ENCODE measurements at regions not wholly inside any gene's neighbourhood (a gene's known extent, or its start where the extent isn't known, plus 50 kb on each side); places are given as distances from the start of the nearest gene placed in this dataset.

DNA sequence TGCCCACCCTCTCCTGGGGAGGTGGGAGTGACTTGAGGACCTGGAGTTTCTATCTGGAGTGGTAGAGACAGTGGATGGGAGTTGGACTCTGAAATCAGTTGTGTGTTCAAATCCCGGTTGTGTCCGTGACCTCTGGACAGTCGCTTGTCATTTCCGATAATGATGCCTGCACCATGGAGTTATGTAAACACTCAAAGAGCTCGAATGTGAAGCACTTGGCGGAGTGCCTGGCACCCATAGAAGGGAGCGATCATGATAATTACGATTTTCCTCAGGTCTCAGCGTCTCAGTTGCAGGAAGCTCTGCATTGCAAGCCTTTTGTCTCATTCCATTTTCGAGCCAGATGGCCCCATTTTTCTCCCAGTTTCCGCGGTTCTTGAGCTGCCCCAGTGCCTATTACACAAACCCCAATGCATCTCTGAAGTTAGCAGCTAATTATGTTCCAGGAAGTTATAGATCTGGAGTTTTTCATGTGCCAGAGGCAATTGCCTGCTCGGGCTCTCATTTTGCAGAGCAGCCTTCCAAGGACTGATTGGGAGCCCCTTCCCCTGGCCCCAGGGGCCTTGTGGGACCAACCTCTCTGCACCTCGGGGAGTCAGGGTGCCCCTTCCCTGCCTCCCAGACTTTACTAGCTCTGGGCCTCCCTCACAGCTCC is 175.5 kb upstream of the MVB12B start:
- Mint-ChIP-seq H3K27me3 (peaks cover 11% of the 10 kb centered on the region), H3K27ac (no peak overlapping the region), H3K4me3 (no peak overlapping the region), H3K9me3 (ENCODE audit: insufficient read depth) (no peaks in the 10 kb centered on the region), H3K4me1 (peaks cover 7% of the 10 kb centered on the region)
- no peaks in the 10 kb centered on the region for H3K36me3 ChIP-seq (replicated peaks in 1 of 2; ENCODE audit: control extremely low read depth in 1 of 2, control insufficient read depth in 1 of 2, extremely low read depth in 1 of 2, insufficient read depth in 2 of 2, low read length in 1 of 2)
- no peak overlapping the region for H3K27ac ChIP-seq (ENCODE audit: low read length in 2 of 2)
- H4K20me1 ChIP-seq (ENCODE audit: control insufficient read depth, insufficient read depth, low read length, poor library complexity, severe bottlenecking), result no peaks in the 10 kb centered on the region
- no peak overlapping the region for H2AFZ ChIP-seq (ENCODE audit: insufficient read depth, low read depth, low read length, poor library complexity, severe bottlenecking)
- no peaks in the 10 kb centered on the region for H3K79me2 ChIP-seq (ENCODE audit: control insufficient read depth, insufficient read depth, low read length)
- peaks cover 0 to 5% of the 10 kb centered on the region in 2 donors for H3K4me1 ChIP-seq (ENCODE audit: control insufficient read depth in 2 of 2, insufficient read depth in 2 of 2, low read length in 2 of 2)
- ChIA-PET CTCF (interaction anchor here (1.1 kb wide), 1 partner anchor 340 kb away, joined by 4 read pairs; no protein-coding TSS in a partner anchor), POLR2A (no interaction called here)
- H3K4me3 ChIP-seq (ENCODE audit: control extremely low read depth in 1 of 5, extremely low read depth in 1 of 5, insufficient read depth in 1 of 5, low read depth in 2 of 5, low read length in 4 of 5), result no peak overlapping the region
- H3K27me3 ChIP-seq (replicated peaks in 1 of 4; ENCODE audit: control extremely low read depth in 1 of 4, control insufficient read depth in 3 of 4, insufficient read depth in 4 of 4, low read length in 3 of 4), result peaks cover 0 to 11% (median 3%) of the 10 kb centered on the region in 4 experiments
- TF ChIP-seq EZH2 (IDR thresholded peaks at IDR 0.05; ENCODE audit: borderline replicate concordance, insufficient read depth, low read depth, low read length, poor library complexity, severe bottlenecking), result no peak
- WGBS (ENCODE audit: insufficient coverage), result 80% methylated on average over 12 of the region's 14 CpGs
- peaks cover 0 to 2% (median 0%) of the 10 kb centered on the region in 3 donors for H3K9me3 ChIP-seq (ENCODE audit: control extremely low read depth in 1 of 3, control insufficient read depth in 2 of 3, insufficient read depth in 1 of 3, low read length in 2 of 3)
- intact Hi-C loops (cut with micrococcal nuclease), result no loop called here
- DNase-seq (no peak), ATAC-seq (ENCODE audit: low read depth) (no peak)
- no peak overlapping the region for H3K9ac ChIP-seq (ENCODE audit: low read length)
- no peak overlapping the region for H3K4me2 ChIP-seq (replicated peaks; ENCODE audit: low read depth, low read length, poor library complexity, severe bottlenecking)

- POLR2A ChIA-PET, result no interaction called here
- H3K9me3 ChIP-seq (ENCODE audit: control extremely low read depth in 1 of 3, control insufficient read depth in 2 of 3, insufficient read depth in 1 of 3, low read length in 2 of 3), result peaks cover 0 to 2% (median 0%) of the 10 kb centered on the region in 3 donors
- TF ChIP-seq, protein P1, sequence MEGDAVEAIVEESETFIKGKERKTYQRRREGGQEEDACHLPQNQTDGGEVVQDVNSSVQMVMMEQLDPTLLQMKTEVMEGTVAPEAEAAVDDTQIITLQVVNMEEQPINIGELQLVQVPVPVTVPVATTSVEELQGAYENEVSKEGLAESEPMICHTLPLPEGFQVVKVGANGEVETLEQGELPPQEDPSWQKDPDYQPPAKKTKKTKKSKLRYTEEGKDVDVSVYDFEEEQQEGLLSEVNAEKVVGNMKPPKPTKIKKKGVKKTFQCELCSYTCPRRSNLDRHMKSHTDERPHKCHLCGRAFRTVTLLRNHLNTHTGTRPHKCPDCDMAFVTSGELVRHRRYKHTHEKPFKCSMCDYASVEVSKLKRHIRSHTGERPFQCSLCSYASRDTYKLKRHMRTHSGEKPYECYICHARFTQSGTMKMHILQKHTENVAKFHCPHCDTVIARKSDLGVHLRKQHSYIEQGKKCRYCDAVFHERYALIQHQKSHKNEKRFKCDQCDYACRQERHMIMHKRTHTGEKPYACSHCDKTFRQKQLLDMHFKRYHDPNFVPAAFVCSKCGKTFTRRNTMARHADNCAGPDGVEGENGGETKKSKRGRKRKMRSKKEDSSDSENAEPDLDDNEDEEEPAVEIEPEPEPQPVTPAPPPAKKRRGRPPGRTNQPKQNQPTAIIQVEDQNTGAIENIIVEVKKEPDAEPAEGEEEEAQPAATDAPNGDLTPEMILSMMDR (IDR thresholded peaks at IDR 0.05), result no peak
- TF ChIP-seq EZH2 (IDR thresholded peaks at IDR 0.05; ENCODE audit: borderline replicate concordance, insufficient read depth, low read depth, low read length, poor library complexity, severe bottlenecking), result no peak
- Mint-ChIP-seq H3K27ac (no peak overlapping the region), H3K4me1 (peaks cover 2% of the 10 kb centered on the region), H3K9me3 (ENCODE audit: insufficient read depth) (no peaks in the 10 kb centered on the region), H3K4me3 (no peak overlapping the region), H3K27me3 (peaks cover 7% of the 10 kb centered on the region)
- no peak overlapping the region for H2AFZ ChIP-seq (ENCODE audit: insufficient read depth, low read depth, low read length, poor library complexity, severe bottlenecking)
- H3K4me1 ChIP-seq (ENCODE audit: control insufficient read depth in 2 of 2, insufficient read depth in 2 of 2, low read length in 2 of 2), result no peaks in the 10 kb centered on the region
- H3K4me2 ChIP-seq (replicated peaks; ENCODE audit: low read depth, low read length, poor library complexity, severe bottlenecking), result no peak overlapping the region
- H4K20me1 ChIP-seq (ENCODE audit: control insufficient read depth, insufficient read depth, low read length, poor library complexity, severe bottlenecking), result no peaks in the 10 kb centered on the region
- no peak overlapping the region for H3K4me3 ChIP-seq (ENCODE audit: control extremely low read depth in 1 of 5, extremely low read depth in 1 of 5, insufficient read depth in 1 of 5, low read depth in 2 of 5, low read length in 4 of 5)
- 89% methylated on average over 2 of the region's 5 CpGs for WGBS (ENCODE audit: insufficient coverage)
- H3K79me2 ChIP-seq (ENCODE audit: control insufficient read depth, insufficient read depth, low read length), result no peaks in the 10 kb centered on the region
- intact Hi-C loops (cut with micrococcal nuclease), result no loop called here
- H3K9ac ChIP-seq (ENCODE audit: low read length), result no peak overlapping the region
- DNase-seq (no peak), ATAC-seq (ENCODE audit: low read depth) (no peak)
- H3K27me3 ChIP-seq (replicated peaks in 1 of 4; ENCODE audit: control extremely low read depth in 1 of 4, control insufficient read depth in 3 of 4, insufficient read depth in 4 of 4, low read length in 3 of 4), result peaks cover 0 to 7% (median 0%) of the 10 kb centered on the region in 4 experiments
- no peak overlapping the region for H3K27ac ChIP-seq (ENCODE audit: low read length in 2 of 2)
- CTCF ChIA-PET, result interaction anchor here (1.1 kb wide), 1 partner anchor 339 kb away, joined by 4 read pairs; no protein-coding TSS in a partner anchor
- no peaks in the 10 kb centered on the region for H3K36me3 ChIP-seq (replicated peaks in 1 of 2; ENCODE audit: control extremely low read depth in 1 of 2, control insufficient read depth in 1 of 2, extremely low read depth in 1 of 2, insufficient read depth in 2 of 2, low read length in 1 of 2)
These were observed 174.9 kb upstream of the MVB12B start for GRCh38 chr9:126151686-126152134.
